OCI-LY1 (cell line): ENCODE measurements at regions not wholly inside any gene's neighbourhood (a gene's known extent, or its start where the extent isn't known, plus 50 kb on each side); places are given as distances from the start of the nearest gene placed in this dataset.

Source experiments
- H2AFZ ChIP-seq: fragments of 200-600 bp; sonication (generic), shearing (Covaris generic); 2 replicates; pipeline ENCODE4 v1.6.0; 2014; ENCODE audit warnings: antibody characterized with exemption, mild to moderate bottlenecking, low read length
- H3F3A ChIP-seq: fragments of 200-600 bp; sonication (generic), shearing (Covaris generic); 2 replicates; pipeline ENCODE4 v1.6.0; 2014; ENCODE audit warnings: mild to moderate bottlenecking, antibody characterized with exemption, low read length, moderate library complexity; ENCODE audit not compliant: insufficient read depth
- H3K27ac ChIP-seq: fragments of 200-600 bp; sonication (generic); 2 replicates; pipeline ENCODE4 v1.5.1; 2014; ENCODE audit warnings: low read length, mixed run types, mild to moderate bottlenecking, low read depth; ENCODE audit not compliant: poor library complexity, severe bottlenecking
- H3K27me3 ChIP-seq: fragments of 200-600 bp; sonication (generic); 2 replicates; pipeline ENCODE4 v1.6.0; 2014; ENCODE audit warnings: antibody characterized with exemption, mild to moderate bottlenecking, low read length, moderate library complexity; ENCODE audit not compliant: insufficient read depth
- H3K36me3 ChIP-seq: fragments of 200-600 bp; sonication (generic); 2 replicates; pipeline ENCODE4 v1.6.1; 2014; ENCODE audit warnings: mild to moderate bottlenecking, antibody characterized with exemption, low read length, moderate library complexity, mixed read lengths; ENCODE audit not compliant: insufficient read depth
- H3K4me1 ChIP-seq: fragments of 200-600 bp; sonication (generic); 2 replicates; pipeline ENCODE4 v1.5.1; 2014; ENCODE audit warnings: mild to moderate bottlenecking, low read length, moderate library complexity; ENCODE audit not compliant: insufficient read depth, severe bottlenecking
- H3K4me2 ChIP-seq: fragments of 200-600 bp; sonication (generic), shearing (Covaris generic); 2 replicates; pipeline ENCODE4 v1.6.1; 2014; ENCODE audit warnings: low read length
- H3K4me3 ChIP-seq: fragments of 200-600 bp; sonication (generic); 2 replicates; pipeline ENCODE4 v1.5.1; 2014; ENCODE audit warnings: low read length, low read depth, mild to moderate bottlenecking, mixed read lengths; ENCODE audit not compliant: poor library complexity, severe bottlenecking
- H3K79me2 ChIP-seq: fragments of 200-600 bp; shearing (Covaris generic); 2 replicates; pipeline ENCODE4 v1.6.1; 2016; ENCODE audit warnings: mixed run types, low read length, mixed read lengths; ENCODE audit not compliant: insufficient read depth
- H3K9ac ChIP-seq: fragments of 200-600 bp; sonication (generic), shearing (Covaris generic); 2 replicates; pipeline ENCODE4 v1.6.1; 2014; ENCODE audit warnings: mild to moderate bottlenecking, low read length, mixed read lengths
- H3K9me2 ChIP-seq: fragments of 200-600 bp; sonication (generic), shearing (Covaris generic); 2 replicates; pipeline ENCODE4 v1.6.1; 2014; ENCODE audit warnings: low read depth, mild to moderate bottlenecking, low read length, mixed read lengths
- H3K9me3 ChIP-seq: fragments of 200-600 bp; shearing (Covaris generic); 2 replicates; pipeline ENCODE4 v1.6.1; 2014; ENCODE audit warnings: low read length, mixed read lengths
- H4K20me1 ChIP-seq: fragments of 200-600 bp; sonication (generic), shearing (Covaris generic); 2 replicates; pipeline ENCODE4 v1.6.0; 2016; ENCODE audit warnings: mild to moderate bottlenecking, low read length; ENCODE audit not compliant: insufficient read depth
- EZH2 ChIP-seq: fragments of 200-600 bp; sonication (generic), shearing (Covaris generic); IDR thresholded peaks from 2 replicates; pipeline ENCODE4 v1.8.0; 2017; ENCODE audit warnings: borderline replicate concordance, mixed run types, mild to moderate bottlenecking, antibody characterized with exemption, low read length, moderate library complexity, mixed read lengths
- TF ChIP-seq, protein P1 (sequence below): fragments of 200-600 bp; sonication (generic), shearing (Covaris generic); IDR thresholded peaks from 2 replicates; pipeline ENCODE4 v1.5.1; 2017; ENCODE audit warnings: mild to moderate bottlenecking, antibody characterized with exemption, low read length, moderate library complexity, mixed read lengths

- TF ChIP-seq EZH2 = no peak
- TF ChIP-seq, protein P1, sequence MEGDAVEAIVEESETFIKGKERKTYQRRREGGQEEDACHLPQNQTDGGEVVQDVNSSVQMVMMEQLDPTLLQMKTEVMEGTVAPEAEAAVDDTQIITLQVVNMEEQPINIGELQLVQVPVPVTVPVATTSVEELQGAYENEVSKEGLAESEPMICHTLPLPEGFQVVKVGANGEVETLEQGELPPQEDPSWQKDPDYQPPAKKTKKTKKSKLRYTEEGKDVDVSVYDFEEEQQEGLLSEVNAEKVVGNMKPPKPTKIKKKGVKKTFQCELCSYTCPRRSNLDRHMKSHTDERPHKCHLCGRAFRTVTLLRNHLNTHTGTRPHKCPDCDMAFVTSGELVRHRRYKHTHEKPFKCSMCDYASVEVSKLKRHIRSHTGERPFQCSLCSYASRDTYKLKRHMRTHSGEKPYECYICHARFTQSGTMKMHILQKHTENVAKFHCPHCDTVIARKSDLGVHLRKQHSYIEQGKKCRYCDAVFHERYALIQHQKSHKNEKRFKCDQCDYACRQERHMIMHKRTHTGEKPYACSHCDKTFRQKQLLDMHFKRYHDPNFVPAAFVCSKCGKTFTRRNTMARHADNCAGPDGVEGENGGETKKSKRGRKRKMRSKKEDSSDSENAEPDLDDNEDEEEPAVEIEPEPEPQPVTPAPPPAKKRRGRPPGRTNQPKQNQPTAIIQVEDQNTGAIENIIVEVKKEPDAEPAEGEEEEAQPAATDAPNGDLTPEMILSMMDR = no peak
- H3K27ac ChIP-seq = no peak overlapping the region
These were observed 66.1 kb upstream of the IL15 start for GRCh38 chr4:141570290-141570689.

GRCh38 chr4:141571362-141571761 lies 65.0 kb upstream of the IL15 start:
- Histone ChIP-seq H3K36me3 (no peaks in the 10 kb centered on the region), H3K9me3 (no peaks in the 10 kb centered on the region), H3K4me3 (no peak overlapping the region), H3K4me1 (no peaks in the 10 kb centered on the region), H3K9ac (no peak overlapping the region), H3F3A (no peaks in the 10 kb centered on the region), H3K9me2 (no peaks in the 10 kb centered on the region), H3K27me3 (no peaks in the 10 kb centered on the region), H3K27ac (no peak overlapping the region), H2AFZ (no peak overlapping the region), H3K4me2 (no peak overlapping the region), H4K20me1 (no peaks in the 10 kb centered on the region), H3K79me2 (no peaks in the 10 kb centered on the region)
- TF ChIP-seq EZH2 = no peak
- TF ChIP-seq, protein P1 = no peak

More at GRCh38 chr4:141570290-141570689, 66.1 kb upstream of the IL15 start:
- no peaks in the 10 kb centered on the region for H3K79me2 ChIP-seq
- H3K4me3 ChIP-seq = no peak overlapping the region
- no peaks in the 10 kb centered on the region for H3K4me1 ChIP-seq
- no peaks in the 10 kb centered on the region for H4K20me1 ChIP-seq
- H3K9me3 ChIP-seq = no peaks in the 10 kb centered on the region
- no peaks in the 10 kb centered on the region for H3K36me3 ChIP-seq
- no peak overlapping the region for H3K9ac ChIP-seq
- no peaks in the 10 kb centered on the region for H3K9me2 ChIP-seq
- no peak overlapping the region for H3K4me2 ChIP-seq
- H2AFZ ChIP-seq = no peak overlapping the region
- no peaks in the 10 kb centered on the region for H3F3A ChIP-seq
- no peaks in the 10 kb centered on the region for H3K27me3 ChIP-seq

DNA sequence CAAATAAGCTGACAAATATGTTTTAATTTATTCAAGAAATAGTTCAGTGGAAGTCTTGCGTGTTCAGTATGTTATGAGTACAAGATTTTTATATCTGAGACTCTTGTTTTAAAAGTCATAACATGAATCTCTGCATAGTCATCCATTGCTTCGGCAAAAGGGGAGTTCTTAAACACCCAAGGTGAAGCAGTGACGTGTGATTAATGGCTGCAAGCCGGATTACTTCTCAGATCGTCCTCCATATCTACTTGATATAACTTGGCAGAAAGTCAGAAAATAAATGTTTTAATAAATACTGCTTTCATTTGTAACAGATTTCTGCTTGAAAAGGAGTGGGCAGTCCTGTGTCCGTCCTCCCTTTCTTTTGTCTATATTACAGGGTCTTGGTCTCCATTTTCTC lies 64.6 kb upstream of the IL15 start:
- Histone ChIP-seq H3K27me3 (no peaks in the 10 kb centered on the region), H2AFZ (no peak overlapping the region), H3K9me2 (no peaks in the 10 kb centered on the region), H3K4me3 (no peak overlapping the region), H3K4me1 (no peaks in the 10 kb centered on the region), H3K36me3 (no peaks in the 10 kb centered on the region), H3F3A (no peaks in the 10 kb centered on the region), H3K9me3 (no peaks in the 10 kb centered on the region), H3K27ac (no peak overlapping the region), H3K9ac (no peak overlapping the region), H4K20me1 (no peaks in the 10 kb centered on the region), H3K79me2 (no peaks in the 10 kb centered on the region), H3K4me2 (no peak overlapping the region)
- TF ChIP-seq, protein P1 = no peak
- no peak for TF ChIP-seq EZH2
